Forelimb muscle (tissue), 1 donor: ENCODE measurements at regions not wholly inside any gene's neighbourhood (a gene's known extent, or its start where the extent isn't known, plus 50 kb on each side); places are given as distances from the start of the nearest gene placed in this dataset.
"Not testable (repeated sequence)": the region's sequence is repeated elsewhere in the genome, so short reads cannot be mapped to it uniquely, and the experiment has no call there.

Experiments
- DNase-seq: peaks from one replicate; pipeline ENCODE4 v3.0.0-alpha.2; 2013; ENCODE audit warnings: low read depth

GRCh38 chr21:35504277-35504676 lies 455.2 kb upstream of the RUNX1 start:
- DNase-seq: no peak

GRCh38 chr21:35503671-35504070 lies 454.6 kb upstream of the RUNX1 start:
- no peak for DNase-seq

GRCh38 chr21:35502821-35503220 lies 453.7 kb upstream of the RUNX1 start:
- DNase-seq: no peak

- not testable (repeated sequence) for DNase-seq
Observed at GRCh38 chr21:35497522-35497921, 448.4 kb upstream of the RUNX1 start.

- no peak for DNase-seq
Observed at GRCh38 chr21:35491920-35492678, 443.0 kb upstream of the RUNX1 start.

GRCh38 chr21:35491114-35491513 lies 442.0 kb upstream of the RUNX1 start:
- DNase-seq: no peak

- DNase-seq: no peak
Observed at GRCh38 chr21:35489389-35489980, 440.4 kb upstream of the RUNX1 start.

GRCh38 chr21:35488946-35489345 lies 439.8 kb upstream of the RUNX1 start:
- no peak for DNase-seq

GRCh38 chr21:35485364-35485763 lies 436.3 kb upstream of the RUNX1 start:
- no peak for DNase-seq

- DNase-seq: no peak
Observed at GRCh38 chr21:35484851-35485250, 435.7 kb upstream of the RUNX1 start.

- no peak for DNase-seq
Observed at GRCh38 chr21:35484032-35484431, 434.9 kb upstream of the RUNX1 start.

- DNase-seq: no peak
Observed at GRCh38 chr21:35482933-35483662, 434.0 kb upstream of the RUNX1 start.

- no peak for DNase-seq
Observed at GRCh38 chr21:35482096-35482495, 433.0 kb upstream of the RUNX1 start.

- DNase-seq: no peak
Observed at GRCh38 chr21:35481005-35481404, 431.9 kb upstream of the RUNX1 start.

GRCh38 chr21:35479529-35479928 lies 430.4 kb upstream of the RUNX1 start:
- no peak for DNase-seq

GRCh38 chr21:35479065-35479448 lies 430.0 kb upstream of the RUNX1 start:
- no peak for DNase-seq

GRCh38 chr21:35478161-35479064 lies 429.3 kb upstream of the RUNX1 start:
- DNase-seq: no peak

GRCh38 chr21:35477622-35478021 lies 428.5 kb upstream of the RUNX1 start:
- no peak for DNase-seq

- DNase-seq: no peak
Observed at GRCh38 chr21:35476621-35477395, 427.7 kb upstream of the RUNX1 start.

- DNase-seq: no peak
Observed at GRCh38 chr21:35475762-35476161, 426.7 kb upstream of the RUNX1 start.

- DNase-seq: no peak
Observed at GRCh38 chr21:35475009-35475408, 425.9 kb upstream of the RUNX1 start.
